ENCODE measurements at regions not wholly inside any gene's neighbourhood (a gene's known extent, or its start where the extent isn't known, plus 50 kb on each side); places are given as distances from the start of the nearest gene placed in this dataset.
A peak's percentile ranks its signal among the peaks of the same experiment; 100 is the strongest.

GRCh38 chr6:113450061-113450465, 407.1 kb upstream of the MARCKS start:
- H3K27ac ChIP-seq: no peak overlapping the region

GRCh38 chr6:113451049-113451448, 406.1 kb upstream of the MARCKS start:
- intact Hi-C loops (cut with DNase I; ENCODE audit: low total_unique reads): no loop called here
- no peak overlapping the region for H3K27ac ChIP-seq
- no peak for TF ChIP-seq POLR2AphosphoS5 (IDR thresholded peaks at IDR 0.05)
- no peak for TF ChIP-seq POLR2A (IDR thresholded peaks at IDR 0.05)
- TF ChIP-seq CTCF (IDR thresholded peaks at IDR 0.05): no peak

More at GRCh38 chr6:113450061-113450465, 407.1 kb upstream of the MARCKS start:
- Histone ChIP-seq H3K9me3 (no peaks in the 10 kb centered on the region), H3K4me1 (no peaks in the 10 kb centered on the region), H3K36me3 (no peaks in the 10 kb centered on the region), H3K4me3 (no peak overlapping the region), H3K27me3 (no peaks in the 10 kb centered on the region)
- no peak for DNase-seq (ENCODE audit: low spot score in 2 of 2)
- TF ChIP-seq CTCF (IDR thresholded peaks at IDR 0.05): no peak
- TF ChIP-seq POLR2AphosphoS5 (IDR thresholded peaks at IDR 0.05): no peak
- no peak for TF ChIP-seq POLR2A (IDR thresholded peaks at IDR 0.05)
- intact Hi-C loops (cut with DNase I; ENCODE audit: low total_unique reads): no loop called here

GRCh38 chr6:113457198-113457597, 399.9 kb upstream of the MARCKS start:
- Histone ChIP-seq H3K27me3 (no peaks in the 10 kb centered on the region), H3K4me3 (no peak overlapping the region), H3K36me3 (no peaks in the 10 kb centered on the region), H3K27ac (peak overlapping the region in 1 of 2 donors; percentile 6), H3K4me1 (no peaks in the 10 kb centered on the region), H3K9me3 (no peaks in the 10 kb centered on the region)
- no peak for DNase-seq (ENCODE audit: low spot score in 2 of 2)
- intact Hi-C loops (cut with DNase I; ENCODE audit: low total_unique reads): no loop called here
- TF ChIP-seq POLR2AphosphoS5 (IDR thresholded peaks at IDR 0.05) (no peak), POLR2A (IDR thresholded peaks at IDR 0.05) (no peak), CTCF (IDR thresholded peaks at IDR 0.05) (no peak)

More at GRCh38 chr6:113451049-113451448, 406.1 kb upstream of the MARCKS start:
- Histone ChIP-seq H3K4me1 (no peaks in the 10 kb centered on the region), H3K4me3 (no peak overlapping the region), H3K27me3 (no peaks in the 10 kb centered on the region), H3K36me3 (no peaks in the 10 kb centered on the region), H3K9me3 (no peaks in the 10 kb centered on the region)
- DNase-seq (ENCODE audit: low spot score in 2 of 2): no peak

- Histone ChIP-seq H3K9me3 (no peaks in the 10 kb centered on the region), H3K27ac (no peak overlapping the region), H3K4me3 (no peak overlapping the region), H3K4me1 (no peaks in the 10 kb centered on the region), H3K27me3 (no peaks in the 10 kb centered on the region), H3K36me3 (no peaks in the 10 kb centered on the region)
- TF ChIP-seq POLR2A (IDR thresholded peaks at IDR 0.05): no peak
- no peak for DNase-seq (ENCODE audit: low spot score in 2 of 2)
- intact Hi-C loops (cut with DNase I; ENCODE audit: low total_unique reads): no loop called here
Observed at GRCh38 chr6:113457751-113458150, 399.4 kb upstream of the MARCKS start.

- Histone ChIP-seq H3K27me3 (no peaks in the 10 kb centered on the region), H3K36me3 (no peaks in the 10 kb centered on the region), H3K9me3 (no peaks in the 10 kb centered on the region), H3K4me1 (no peaks in the 10 kb centered on the region), H3K27ac (no peak overlapping the region), H3K4me3 (no peak overlapping the region)
- intact Hi-C loops (cut with DNase I; ENCODE audit: low total_unique reads): no loop called here
- DNase-seq (ENCODE audit: low spot score in 2 of 2): no peak
- no peak for TF ChIP-seq POLR2A (IDR thresholded peaks at IDR 0.05)
- no peak for TF ChIP-seq CTCF (IDR thresholded peaks at IDR 0.05)
- no peak for TF ChIP-seq POLR2AphosphoS5 (IDR thresholded peaks at IDR 0.05)
Observed at GRCh38 chr6:113458368-113459010, 398.7 kb upstream of the MARCKS start.
